ELR (cell line): ENCODE measurements at regions not wholly inside any gene's neighbourhood (a gene's known extent, or its start where the extent isn't known, plus 50 kb on each side); places are given as distances from the start of the nearest gene placed in this dataset.
"Not testable (repeated sequence)": the region's sequence is repeated elsewhere in the genome, so short reads cannot be mapped to it uniquely, and the experiment has no call there.

Experiments used
- DNase-seq: peaks from one replicate; pipeline ENCODE4 v3.0.0-alpha.2; 2015; ENCODE audit warnings: low read depth

DNA sequence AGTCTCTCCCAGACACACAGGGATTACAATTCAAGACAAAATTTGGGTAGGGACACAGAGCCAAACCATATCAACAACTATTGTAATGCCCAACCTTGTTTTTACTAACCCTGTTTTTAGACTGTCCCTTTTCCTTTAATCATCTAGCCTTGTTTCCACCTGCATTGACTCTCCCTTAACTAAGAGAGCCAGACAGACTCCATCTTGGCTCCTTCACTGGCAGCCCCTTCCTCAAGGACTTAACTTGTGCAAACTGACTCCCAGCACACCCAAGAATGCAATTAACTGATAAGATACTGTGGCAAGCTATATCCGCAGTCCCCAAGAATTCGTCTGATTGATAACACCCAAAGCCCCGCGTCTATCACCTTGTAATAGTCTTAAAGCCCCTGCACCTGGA lies 151.8 kb upstream of the DGKB start:
- DNase-seq = not testable (repeated sequence)

DNA sequence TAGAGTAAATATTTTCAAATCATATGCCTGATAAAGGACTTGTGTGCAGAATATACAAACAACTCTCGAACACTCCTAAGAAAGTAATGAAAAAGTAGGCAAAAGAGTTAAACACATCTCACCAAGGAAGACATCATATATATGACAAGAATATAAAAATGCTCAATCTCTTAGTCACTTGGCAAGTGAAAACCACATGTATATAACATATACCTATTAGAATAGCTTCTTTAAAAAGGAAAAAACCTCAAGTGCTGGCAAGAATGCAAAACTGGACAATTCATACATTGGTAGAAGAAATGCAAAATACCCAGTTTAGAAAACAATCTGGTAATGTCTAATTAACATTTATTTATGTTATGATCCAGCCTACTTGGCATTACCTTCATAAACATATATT lies 146.6 kb upstream of the DGKB start:
- peak; percentile 35 for DNase-seq

DNA sequence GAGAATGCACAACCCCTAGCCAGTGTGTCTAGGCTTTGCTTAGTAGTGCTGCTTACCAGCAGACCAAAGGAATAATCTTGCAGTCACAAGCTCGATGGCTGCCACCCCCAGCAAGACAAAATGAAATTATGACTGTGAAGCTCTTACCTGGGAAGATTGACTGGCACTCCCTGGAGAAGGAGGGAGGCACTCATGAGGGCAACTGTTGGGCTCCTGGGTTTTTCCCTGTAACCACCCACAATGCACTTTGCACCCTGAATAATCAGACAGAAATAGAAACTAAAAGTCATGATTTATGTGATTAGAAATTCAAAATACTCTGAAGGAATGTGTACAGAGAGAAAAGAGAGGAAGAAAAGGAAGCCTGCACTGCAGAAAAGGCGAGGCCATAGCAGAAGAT lies 144.3 kb upstream of the DGKB start:
- no peak for DNase-seq

DNA sequence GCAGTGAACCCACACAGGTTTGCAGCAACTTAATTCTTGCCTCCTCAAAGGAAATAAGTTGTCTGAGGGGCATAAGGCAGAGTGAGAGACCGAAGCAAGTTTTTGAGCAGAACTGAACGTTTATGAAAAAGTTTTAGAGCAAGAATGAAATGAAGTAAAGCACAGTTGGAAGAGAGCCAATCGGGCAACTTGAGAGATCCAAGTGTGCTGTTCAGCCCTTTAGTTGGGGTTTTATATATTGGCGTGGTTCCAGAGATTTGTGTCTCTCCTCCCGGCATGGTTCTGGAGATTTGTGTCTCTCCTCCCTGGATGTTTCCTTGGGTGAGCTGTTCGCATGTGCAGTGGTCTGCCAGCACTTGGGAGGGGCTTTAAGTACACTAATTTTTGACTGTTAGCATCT lies 141.4 kb upstream of the DGKB start:
- no peak for DNase-seq

DNA sequence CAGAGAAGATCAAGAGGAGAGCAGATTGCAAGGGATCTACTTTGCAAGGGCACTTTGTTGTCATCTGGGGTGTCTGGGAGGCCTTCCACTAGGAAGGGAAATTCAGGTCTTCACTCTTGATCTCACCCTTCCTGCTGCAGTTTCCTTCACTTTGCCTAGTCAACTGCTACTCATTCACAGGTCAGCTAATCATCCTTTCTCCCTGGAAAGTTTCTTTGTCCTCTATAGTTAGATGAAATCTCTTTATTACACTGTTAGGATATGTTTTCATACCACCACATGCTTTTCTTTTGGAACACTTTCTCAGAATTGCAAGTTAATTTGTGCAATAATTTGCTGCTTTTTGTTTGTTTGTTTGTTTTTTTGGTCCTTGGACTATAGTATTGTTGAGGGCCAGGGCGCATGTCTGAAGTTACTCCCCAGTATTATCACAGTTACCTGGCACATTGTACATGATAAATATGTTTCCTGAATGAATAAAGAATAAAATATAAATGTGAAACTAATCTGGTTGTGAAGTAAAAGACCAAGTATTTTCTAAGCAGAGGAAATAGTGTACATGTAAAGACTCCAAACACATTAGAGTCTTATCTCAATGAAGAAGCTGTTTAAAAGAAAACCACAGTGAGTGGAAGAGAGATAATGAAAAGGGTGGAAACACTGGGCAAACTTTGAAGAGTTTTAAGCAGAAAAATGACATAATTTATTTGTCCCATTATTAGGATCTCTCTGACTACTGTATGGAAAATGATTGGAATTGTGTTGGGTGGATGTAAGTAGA lies 139.9 kb upstream of the DGKB start:
- DNase-seq = peak; percentile 20

DNA sequence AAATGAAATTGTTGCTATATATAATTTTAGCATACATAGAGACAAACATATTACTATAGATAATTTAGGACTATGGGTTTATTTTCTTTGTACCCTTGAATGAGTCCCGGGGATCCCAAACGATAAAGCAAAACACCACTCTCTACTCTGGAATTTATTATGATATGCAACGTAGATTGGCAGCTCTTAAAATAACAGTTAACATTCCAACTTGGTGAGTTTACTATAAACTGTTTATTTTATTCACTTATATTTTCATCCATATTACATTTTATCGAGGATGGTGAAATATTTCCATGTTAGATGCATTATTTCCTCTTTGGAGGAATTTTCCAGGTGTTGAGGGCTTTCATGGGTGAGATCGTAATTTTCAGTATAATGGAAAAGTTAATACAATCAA lies 138.7 kb upstream of the DGKB start:
- DNase-seq = peak; percentile 61

DNA sequence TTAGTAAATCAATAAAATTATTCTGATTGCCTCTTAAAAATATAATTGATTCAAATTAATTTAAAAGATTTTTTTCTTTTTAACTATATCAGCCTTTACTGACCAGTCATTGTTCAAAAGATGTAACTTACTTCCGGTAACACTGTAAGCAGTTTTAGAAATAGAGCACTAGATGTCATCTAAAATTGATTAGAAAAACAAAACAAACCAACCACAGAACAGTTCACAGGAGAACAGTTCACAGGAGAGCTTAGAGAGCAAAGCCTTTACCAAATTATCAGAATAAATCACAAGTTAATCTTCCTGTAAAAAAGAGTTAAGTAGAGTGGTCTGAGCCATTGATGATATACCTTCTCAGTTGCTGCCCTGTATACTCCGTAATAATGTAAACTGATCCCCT lies 133.3 kb upstream of the DGKB start:
- DNase-seq = no peak

DNA sequence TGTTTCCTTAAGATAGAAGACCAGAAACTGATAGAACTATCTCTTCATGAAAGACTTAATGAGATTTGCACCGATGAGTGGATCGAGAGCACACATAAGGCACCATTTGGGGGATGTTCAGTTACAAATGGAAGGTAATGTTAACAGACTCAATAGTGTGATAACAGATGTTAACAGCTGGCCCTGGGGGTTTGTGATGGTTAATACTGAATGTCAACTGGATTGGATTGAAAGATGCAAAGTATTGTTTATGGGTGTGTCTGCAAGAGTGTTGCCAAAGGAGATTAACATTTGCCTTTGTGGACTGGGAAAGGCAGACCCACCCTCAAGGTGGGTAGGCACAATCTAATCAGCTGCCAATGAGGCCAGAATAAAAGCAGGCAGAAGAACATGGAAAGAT lies 130.5 kb upstream of the DGKB start:
- no peak for DNase-seq

DNA sequence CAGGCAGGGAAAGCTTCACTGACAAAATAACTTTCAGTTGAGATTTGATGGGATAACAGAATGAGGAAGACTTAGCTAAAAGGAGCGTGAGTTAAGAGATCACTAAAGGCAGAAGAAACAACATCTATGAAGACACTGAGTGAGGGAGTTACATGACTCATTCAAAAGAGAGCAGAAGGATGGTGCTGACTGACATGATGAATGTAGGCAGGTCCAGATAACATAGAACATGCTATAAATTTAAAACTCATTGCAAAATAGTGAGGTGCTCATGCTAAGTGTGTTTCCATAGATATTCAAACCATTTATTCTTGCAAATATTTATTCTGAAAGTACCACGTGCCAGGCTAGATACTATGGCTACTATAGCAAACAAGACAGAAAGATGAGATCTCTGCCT lies 116.4 kb upstream of the DGKB start:
- no peak for DNase-seq

DNA sequence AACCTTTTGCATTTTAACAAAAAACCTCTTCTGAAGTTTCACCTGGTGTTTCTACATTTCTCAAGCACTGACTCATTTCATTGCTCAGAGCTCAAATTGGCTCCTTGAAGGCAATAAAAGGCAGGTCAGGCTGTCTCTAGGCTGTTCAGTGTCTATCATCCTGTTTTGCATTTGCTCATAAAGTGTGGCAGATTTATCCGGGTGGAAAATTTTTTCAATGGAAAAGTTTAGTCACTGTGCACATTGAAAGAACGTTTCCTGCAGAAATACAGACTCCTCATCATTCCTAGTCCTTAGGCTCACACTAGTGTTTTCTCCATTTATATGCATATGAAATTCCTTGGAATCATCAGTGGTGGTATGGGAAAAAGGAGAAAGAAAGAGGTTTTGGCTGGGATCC lies 114.2 kb upstream of the DGKB start:
- DNase-seq = peak; percentile 26

DNA sequence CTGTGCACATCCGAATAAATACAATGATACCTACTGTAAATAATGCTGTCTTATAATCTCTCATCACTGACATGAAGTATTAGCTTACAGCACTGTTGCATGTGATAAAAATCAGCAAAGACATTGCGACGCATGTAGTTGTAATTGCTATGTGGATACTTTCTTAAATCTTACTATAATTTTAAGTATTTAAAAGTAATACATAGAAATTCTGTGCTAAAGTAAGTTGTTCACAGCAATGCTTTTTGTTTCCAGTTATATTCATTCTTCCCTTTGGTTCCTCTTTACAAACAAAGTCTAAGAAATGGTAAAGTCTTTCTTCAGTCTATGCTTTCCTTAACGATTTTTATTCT lies 113.7 kb upstream of the DGKB start:
- no peak for DNase-seq

DNA sequence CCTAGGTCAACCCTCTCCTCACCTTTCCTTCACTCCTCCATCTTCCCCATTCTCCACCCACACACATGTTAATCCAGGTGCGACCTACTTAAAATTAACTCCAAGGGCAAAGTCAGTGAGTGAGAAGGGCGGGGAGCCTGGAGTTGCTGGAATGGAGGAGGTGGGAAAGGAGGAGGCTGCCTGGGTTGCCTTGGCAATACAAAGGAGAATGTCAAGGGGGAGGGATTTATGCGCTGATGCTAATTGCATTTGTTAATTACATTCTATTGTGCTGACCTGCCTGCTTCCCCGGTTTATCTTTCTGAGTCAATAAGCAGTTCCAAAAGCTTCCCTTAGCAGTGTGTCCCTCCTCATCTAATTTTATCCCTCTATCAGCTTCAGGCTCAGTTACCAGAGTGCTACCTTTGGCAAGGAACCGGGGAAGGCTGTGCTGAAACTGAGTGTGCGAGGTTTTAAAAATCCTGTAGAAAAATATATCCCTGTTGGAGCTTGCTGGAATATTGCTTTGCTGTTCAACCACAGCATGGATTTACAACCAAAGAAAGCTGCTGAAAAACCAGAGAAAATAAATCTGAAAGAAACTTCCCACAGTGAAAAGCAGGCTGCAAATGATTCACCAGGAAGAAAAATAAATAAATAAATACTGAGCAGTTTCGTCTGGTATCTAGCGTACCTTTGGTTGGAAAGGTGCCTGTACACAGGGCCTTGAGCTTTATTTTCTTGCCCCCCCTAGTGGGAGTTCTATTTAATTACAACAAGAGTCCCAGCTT lies 113.2 kb upstream of the DGKB start:
- peak; percentile 89 for DNase-seq

DNA sequence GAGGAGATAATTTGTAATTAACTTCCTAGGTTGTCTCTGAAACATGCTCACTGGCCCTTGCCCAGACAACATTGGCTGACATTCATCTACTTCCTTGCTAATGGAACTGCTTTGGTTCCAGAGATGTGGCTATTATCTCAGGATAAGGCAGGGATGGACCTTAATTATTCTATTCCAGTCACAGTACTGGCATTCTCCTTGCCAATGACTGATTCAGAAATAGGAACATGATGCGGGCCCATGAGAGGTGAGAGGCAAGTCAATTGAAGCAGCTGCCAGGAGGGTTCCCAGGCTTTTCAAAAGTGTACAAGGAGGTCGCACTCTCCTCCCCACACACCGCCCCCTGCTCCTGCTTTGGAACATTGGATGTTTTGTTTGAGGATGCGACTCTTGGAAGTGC lies 109.6 kb upstream of the DGKB start:
- no peak for DNase-seq

DNA sequence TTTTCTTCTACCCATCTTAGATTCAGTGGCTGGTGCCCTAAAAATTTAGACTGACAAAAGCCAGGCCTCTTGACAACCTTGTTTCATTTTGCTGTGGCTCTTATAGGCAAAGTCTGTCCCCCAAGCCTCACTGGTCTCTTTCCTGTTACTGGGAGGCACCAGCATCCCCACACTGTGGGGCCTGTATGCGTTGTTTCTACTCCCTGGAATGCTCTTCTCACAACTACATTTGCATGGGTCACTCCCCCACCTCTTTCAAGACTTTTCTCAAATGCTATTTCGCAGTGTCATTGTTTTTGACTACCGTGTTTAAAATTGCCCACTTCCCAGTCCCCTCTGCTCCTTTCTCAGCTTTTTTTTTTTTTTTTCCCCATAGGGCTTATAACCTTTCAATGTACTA lies 108.7 kb upstream of the DGKB start:
- DNase-seq = no peak

DNA sequence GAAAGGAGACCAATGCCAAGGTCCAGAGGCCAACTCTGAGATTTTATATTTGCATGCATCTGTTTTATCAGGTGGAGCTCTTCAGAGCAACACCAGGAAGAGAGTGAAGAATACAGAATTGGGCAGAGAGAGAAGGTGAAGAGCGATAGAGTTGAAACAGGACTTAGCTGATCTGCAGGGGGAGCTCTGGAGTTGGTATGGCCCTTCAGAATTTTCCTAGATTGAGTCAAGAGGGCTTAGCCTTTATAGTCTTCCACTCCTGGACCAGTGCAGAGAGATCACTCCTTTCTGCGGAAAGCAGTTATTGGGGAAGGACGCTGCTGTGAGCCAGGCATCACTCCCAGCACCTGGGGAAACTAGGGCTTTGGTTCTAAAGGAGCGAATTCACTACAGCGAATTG lies 105.0 kb upstream of the DGKB start:
- DNase-seq = peak; percentile 48

DNA sequence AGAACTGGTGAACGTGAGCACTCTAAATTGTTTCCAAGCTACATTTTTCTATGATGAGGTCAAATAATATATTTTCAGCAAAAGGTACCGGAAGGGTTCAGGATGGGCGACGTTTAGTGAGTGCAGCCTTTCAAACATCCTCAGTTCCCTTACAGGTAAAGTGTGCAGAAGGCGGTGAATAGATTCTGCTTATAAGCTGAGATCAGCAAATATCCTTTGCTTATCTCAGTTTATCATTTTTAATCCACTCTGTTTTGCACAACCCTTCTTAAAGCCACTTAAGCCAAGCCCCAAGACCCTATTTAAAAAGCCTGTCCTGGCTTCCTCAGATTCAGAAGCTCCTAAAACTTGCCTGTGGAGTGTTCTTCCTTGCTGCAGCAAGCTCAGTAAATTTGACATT lies 103.1 kb upstream of the DGKB start:
- no peak for DNase-seq

DNA sequence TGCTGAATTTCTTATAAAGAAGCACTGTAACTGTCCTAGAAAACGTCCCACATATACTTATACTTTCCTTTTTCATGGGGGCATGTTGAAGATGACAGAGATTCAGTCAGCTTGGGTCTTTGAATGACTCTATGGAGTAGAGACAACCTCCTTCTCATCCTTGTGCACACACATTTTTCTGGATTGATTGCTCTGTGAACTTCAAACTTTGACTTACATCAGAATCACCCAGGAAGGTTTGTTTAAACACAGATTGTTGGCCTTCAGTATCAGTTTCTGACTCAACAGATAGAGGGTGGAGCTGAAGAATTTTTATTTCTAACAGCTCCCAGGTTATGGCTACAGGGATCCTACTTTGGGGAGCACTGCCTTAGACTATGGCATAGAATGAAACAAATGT lies 97.6 kb upstream of the DGKB start:
- no peak for DNase-seq

DNA sequence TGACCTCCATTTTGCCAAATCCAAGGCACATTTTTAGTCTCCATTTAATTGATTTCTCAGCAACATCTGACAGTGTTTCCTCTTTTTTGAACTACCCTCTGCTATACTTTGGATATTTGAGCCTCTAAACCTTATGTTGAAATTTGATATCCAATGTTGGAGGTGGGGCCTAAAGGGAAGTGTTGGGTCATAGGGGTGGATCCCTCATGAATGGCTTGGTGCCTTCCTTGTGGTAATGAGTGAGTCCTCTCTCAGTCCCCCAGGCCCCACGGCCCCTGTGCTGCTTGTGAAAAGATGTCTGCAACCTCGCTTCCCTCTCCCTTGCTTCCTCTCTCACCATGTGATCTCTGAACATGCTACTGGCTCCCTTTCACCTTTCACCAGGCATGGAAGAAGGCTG lies 96.8 kb upstream of the DGKB start:
- DNase-seq = no peak

DNA sequence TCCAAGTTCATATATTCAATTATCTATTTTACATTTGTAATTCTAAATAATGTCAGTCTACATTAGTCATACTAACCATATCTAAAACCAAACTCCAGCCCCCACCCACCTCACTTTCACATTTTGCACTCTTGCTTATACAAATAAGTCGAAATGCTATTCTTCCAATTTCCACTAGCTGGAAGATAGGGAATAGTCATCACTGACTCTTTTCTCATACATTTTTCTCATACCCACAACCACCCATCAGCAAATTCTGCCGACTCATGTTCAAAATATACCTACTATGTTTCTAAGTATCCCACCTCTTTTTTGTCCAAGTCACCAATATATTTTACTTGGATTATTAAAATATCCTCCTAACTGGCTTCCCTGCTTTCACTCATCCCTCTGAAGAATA lies 93.2 kb upstream of the DGKB start:
- peak; percentile 55 for DNase-seq

DNA sequence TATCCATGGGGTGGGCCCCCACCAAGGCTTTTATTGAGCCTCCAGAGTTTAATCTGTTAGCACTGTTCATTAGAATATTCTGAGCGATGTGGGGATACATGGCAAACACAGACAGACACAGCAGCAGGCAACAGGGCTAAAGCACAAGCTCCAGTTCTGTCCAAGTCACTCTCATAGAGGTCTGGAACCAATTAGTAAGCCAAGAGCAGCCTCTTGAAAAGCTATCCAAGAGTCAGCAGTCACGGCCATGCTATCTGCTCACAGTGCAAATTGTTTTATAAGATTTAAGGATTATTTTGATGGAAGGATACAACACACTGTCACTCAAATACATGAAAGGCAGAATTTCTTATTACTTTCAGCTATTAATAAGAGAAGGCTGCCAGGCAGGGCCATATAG lies 86.4 kb upstream of the DGKB start:
- DNase-seq = no peak

DNA sequence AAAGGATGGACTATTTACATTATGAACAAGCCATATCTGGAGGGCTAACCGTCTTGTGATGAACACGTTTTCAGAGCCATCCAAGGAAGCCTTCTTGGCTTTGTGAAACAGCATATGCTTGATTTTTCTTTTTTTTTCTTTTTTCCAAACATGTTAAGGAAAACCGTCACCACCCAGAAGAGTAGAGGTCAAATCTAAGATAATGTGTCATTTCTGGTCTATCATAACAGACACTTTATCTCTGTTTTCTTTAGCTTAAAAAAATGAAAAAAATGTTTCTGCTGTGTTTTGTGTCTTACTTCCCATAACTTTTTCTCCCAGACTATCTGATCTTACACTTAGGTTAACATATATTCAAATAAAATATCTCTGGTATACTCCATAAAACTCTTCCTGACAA lies 76.1 kb upstream of the DGKB start:
- DNase-seq = no peak

DNA sequence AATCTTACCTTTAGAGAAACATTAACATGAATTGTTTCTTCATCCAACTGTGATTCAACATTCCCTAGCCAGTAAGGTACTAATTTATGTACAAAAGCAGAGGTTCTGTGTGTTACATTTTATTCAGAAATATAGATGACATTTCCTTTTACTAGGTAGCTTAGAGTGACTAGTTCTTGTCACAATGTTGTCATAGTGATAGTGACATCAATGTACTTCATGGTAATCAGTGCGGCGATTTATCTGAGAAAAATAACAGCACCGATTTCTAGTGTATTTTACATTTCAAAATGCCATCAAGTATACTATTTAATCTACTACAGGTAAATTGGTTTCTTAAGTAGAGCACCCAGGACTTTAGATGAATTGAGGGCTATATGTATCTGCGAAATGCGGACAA lies 72.1 kb upstream of the DGKB start:
- no peak for DNase-seq

DNA sequence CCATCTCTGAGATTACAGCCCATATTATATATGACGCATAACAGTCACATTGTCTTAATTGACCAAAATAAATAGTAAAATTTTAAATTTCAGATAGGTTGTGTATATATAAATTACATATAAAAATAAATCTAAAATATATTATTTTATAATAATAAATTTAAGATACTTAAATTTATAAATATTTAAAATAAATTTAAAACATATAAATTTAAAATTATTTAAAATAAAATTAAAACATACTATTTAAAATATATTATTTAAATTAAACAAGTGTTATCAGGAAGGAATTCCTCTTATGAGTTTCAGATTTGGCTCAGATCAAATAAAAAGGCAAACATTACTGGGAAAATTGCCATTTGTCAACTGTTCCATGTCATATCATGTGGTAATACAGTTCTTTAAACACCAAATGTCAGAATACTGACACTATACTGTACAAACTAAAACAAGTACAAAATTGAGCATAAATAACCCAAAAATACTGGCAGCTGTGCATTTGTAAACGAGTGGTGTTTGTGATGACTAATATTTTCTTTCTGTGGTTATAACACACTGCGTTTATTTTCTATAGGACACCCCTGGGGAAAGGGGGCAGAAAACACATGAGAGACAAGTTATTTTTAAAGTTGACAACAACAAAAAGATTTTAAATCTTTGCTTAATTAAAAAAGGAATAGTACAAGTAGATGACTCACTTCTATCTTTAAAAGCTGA lies 71.3 kb upstream of the DGKB start:
- DNase-seq = peak; percentile 12
